NT2/D1 (cell line): ENCODE measurements at regions not wholly inside any gene's neighbourhood (a gene's known extent, or its start where the extent isn't known, plus 50 kb on each side); places are given as distances from the start of the nearest gene placed in this dataset.

Source experiments
- YY1 ChIP-seq: IDR thresholded peaks from 2 replicates; pipeline ENCODE4 v1.6.1; 2011; ENCODE audit not compliant: insufficient read length, insufficient read depth
- ZNF274 ChIP-seq: IDR thresholded peaks from 2 replicates; pipeline ENCODE4 v1.6.1; 2011; ENCODE audit warnings: mild to moderate bottlenecking, low read depth, low read length

DNA sequence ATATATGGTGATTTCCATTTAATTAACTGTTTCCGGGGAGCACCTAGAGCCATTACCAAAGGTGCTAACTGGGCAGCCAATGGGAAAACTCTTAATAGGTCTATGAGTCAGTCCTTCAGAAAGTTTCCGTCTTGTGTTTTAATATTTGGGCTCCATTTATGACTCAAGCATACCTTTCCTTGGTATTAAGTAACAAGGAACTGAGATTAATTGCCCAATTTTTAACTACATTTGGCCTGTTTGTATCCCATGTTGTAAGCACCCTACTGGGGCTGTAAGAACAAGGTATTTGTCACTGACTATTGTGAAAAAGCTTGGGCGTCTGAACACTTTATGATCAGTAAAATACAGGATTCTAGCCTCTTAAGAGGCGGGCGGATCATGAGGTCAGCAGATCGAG lies 62.8 kb upstream of the FOXN3 start:
- TF ChIP-seq ZNF274: no peak
- TF ChIP-seq YY1: no peak
